ENCODE measurements at regions not wholly inside any gene's neighbourhood (a gene's known extent, or its start where the extent isn't known, plus 50 kb on each side); places are given as distances from the start of the nearest gene placed in this dataset.
"Not testable (repeated sequence)": the region's sequence is repeated elsewhere in the genome, so short reads cannot be mapped to it uniquely, and the experiment has no call there.

DNA sequence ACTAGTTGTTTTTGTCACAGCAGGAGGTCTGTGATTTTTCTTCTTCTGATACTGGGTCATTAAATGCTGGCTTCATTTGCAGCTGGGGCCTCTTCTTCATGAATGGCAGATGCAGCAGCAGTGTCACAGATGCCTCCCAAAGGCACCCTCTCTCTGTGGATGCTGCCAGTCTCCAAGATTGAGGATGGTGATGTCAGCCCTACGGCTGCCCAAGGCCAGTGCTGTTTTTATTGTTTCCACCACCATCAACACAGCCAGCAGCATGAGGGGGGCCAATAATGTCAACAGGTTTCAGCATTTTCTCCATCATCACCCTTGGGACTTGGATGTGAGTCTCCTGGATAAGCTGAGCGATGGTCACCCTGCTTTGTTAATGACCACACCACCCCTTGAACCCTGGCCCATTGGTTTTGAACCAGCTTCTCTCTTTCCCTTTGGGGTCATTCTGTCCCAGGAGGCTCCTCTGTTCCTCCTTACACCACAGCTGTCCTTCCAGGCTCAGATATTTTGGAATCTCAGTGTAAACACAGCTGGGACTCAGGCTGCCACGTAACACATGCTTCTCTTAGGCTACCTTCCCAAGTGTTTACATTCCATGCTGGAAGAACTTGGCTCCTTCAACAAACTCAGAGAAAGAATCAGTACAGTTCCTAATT, 151.7 kb upstream of the DDHD1 start:
- DNase-seq (ENCODE audit: low spot score): no peak

GRCh38 chr14:53295985-53296582, 143.0 kb upstream of the DDHD1 start:
- DNase-seq (ENCODE audit: low spot score): peak; percentile 15

- no peak for DNase-seq (ENCODE audit: low spot score)
These were observed 142.2 kb upstream of the DDHD1 start for GRCh38 chr14:53295372-53295771.

GRCh38 chr14:53286301-53286700, 133.2 kb upstream of the DDHD1 start:
- no peak for DNase-seq (ENCODE audit: low spot score)

- no peak for DNase-seq (ENCODE audit: low spot score)
These were observed 132.7 kb upstream of the DDHD1 start for GRCh38 chr14:53285821-53286220.

DNA sequence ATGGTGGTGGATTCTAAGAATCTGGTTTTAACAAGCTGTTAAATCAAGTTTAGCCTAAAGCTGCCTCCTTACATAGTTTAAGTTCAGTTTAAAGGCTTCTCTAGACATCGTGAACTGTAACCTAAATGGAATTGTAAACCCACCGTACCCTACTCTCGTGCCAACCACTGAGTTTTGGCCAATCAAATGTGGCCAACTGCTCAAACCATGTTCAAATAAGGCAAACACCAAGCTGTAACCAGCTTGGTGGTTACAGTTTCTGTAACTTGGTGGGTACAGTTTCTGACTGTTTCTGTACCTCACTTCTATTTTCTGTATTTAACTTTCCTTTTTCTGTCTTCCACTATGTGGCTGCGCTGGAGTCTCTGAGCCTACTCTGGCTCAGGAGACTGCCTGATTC, 131.9 kb upstream of the DDHD1 start:
- no peak for DNase-seq (ENCODE audit: low spot score)

DNA sequence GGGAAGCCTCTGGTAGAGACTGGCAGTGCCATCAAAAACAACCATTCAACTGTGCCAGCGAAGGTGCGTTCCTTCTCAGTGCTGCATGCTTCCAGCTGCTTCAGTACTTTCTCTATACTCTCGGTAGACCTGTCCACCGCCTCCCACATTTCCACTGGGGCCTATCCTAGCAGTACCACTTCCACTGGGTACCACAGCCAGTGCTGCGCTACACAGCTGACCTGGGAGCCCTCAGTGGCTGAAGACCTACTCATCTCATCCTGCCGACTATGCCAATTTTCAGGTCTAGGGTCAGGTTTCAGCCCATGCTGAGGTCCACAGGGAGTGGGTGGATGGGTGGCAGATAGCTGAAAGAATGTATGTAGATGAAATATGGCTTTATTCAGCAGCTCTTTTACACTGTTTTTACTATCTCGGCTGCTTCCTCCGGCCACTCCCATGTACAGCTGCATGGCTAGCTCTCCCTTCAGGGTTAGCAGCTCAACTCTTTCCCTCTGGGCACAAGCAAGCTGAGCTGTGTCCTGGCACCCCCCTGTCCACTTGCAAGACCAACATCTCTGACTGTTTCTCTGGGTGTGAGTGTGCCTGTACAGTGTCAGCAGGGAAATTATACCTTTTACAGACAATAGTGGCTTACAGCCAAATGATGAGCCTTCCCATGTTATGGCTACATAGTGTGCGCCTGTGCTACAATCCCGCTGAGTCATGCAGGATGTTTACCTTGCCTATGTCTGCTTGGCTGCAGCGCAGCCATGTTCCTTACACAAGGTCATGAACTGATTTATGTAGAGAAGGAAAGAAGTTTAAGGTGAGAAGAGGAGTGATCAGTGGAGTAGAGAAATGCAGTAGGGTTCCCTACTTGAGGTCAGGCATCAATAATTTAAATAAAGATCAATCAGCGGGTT, 125.7 kb upstream of the DDHD1 start:
- DNase-seq (ENCODE audit: low spot score): no peak

DNA sequence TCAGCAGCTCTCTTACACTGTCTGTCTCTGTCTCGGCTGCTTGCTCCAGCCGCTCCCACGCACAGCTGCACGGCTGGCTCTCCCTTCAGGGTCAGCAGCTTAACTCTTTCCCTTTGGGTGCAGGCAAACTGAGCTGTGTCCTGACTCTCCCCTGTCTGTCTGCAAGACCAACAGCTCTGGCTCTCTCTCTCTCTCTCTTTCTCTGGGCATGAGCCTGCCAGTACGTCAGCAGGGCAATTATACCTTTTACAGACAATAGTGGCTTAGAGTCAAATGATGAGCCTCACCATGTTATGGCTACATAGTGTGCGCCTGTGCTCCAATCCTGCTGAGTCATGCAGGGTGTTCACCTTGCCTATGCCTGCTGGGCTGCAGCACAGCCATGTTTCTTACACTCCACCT, 120.5 kb upstream of the DDHD1 start:
- no peak for DNase-seq (ENCODE audit: low spot score)

DNA sequence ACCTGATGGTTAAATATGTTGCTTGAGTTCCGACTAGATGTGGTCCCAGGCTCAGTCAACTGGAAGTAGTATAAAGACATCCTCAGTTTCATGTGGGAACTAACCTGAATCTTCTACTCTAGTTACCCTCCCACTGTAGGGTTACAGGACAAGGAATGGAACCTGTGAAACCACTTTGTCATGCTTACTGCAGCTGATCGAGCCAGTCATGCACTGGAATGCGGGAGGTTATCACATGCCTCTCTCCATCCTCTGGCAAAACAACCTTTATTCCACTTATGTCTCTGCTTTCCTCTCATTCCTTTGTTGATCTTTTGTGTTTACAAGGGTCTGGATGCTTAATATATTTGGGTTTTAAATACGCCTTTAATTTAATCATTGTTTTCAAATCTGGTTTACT, 111.9 kb upstream of the DDHD1 start:
- DNase-seq (ENCODE audit: low spot score): no peak

GRCh38 chr14:53260928-53261327, 107.8 kb upstream of the DDHD1 start:
- no peak for DNase-seq (ENCODE audit: low spot score)

DNA sequence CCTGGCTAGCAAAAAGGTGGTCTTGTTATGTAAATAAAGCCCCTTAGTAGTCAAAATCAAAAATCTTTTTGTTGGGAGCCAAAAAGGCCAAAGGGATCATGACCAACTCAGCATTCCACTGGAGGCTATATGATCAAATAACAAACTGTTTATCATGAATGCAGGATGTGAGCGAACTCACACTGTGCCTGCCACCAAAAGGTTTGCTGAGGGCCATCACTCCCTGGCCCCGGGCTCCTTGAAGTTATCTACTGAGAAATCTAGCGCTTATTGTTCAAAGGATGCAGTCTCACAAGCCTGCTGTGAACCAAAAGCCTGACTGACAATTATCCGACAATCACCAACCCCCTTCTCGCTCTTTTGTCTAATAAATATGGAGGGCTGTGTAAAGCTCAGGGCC, 107.2 kb upstream of the DDHD1 start:
- no peak for DNase-seq (ENCODE audit: low spot score)

DNA sequence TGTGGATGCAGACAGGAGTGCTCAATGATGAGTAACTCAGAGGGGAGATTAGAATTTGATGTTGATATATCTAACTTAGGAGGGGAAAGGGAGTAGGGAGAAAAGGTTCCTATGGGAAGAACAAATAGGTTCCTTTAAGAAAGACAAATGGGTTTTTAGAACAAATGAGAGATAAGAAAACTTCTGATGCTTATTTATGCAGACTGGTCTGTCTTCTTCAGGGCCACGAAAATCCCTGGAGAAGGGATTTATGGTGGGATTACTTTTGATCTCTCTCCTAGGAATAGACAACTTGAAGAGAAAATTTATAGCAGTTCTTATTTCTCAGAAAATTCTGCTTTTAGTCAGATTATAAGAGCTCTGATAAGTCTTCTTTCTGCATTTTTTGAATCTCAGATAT, 99.0 kb upstream of the DDHD1 start:
- no peak for DNase-seq (ENCODE audit: low spot score)

- no peak for DNase-seq (ENCODE audit: low spot score)
These were observed 95.9 kb upstream of the DDHD1 start for GRCh38 chr14:53249059-53249458.

GRCh38 chr14:53247596-53248370, 94.7 kb upstream of the DDHD1 start:
- DNase-seq (ENCODE audit: low spot score): no peak

DNA sequence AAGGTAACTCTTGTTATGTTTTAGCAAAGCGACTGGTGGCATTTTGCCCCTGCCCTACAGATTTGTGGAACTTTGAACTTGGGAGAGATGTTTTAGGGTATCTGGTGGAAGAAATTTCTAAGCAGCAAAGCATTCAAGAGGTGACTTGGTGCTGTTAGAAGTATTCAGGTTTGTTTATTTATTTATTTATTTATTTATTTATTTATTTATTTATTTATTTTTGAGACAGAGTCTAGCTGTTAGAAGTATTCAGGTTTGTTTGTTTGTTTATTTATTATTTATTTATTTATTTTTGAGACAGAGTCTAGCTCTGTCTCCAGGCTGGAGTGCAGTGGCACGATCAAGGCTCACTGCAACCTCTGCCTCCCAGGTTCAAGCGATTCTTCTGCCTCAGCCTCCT, 89.8 kb upstream of the DDHD1 start:
- not testable (repeated sequence) for DNase-seq (ENCODE audit: low spot score)

DNA sequence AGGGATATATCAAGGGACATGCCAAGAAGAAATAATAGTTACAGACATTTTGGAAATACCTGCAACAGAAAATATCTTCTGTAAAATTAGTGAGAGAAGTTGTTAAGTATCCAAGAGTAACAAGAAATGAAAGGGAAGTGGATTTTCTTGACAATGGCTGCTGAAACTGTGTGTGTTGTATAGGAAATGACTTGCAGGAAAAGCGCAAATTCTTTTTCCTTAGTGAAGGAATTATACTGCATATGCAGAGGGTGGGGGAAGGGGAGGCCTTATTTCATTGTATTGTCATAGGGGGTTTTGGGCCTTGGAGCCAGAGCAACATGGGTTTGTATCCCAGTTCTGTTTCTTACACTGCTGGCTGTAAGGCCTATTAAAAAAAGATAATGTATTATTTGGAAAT, 84.4 kb upstream of the DDHD1 start:
- no peak for DNase-seq (ENCODE audit: low spot score)

GRCh38 chr14:53236708-53237107, 83.6 kb upstream of the DDHD1 start:
- no peak for DNase-seq (ENCODE audit: low spot score)

- no peak for DNase-seq (ENCODE audit: low spot score)
These were observed 78.0 kb upstream of the DDHD1 start for GRCh38 chr14:53231171-53231570.

- DNase-seq (ENCODE audit: low spot score): no peak
These were observed 75.8 kb upstream of the DDHD1 start for GRCh38 chr14:53228966-53229365.

- no peak for DNase-seq (ENCODE audit: low spot score)
These were observed 74.1 kb upstream of the DDHD1 start for GRCh38 chr14:53227154-53227718.

GRCh38 chr14:53226553-53226952, 73.4 kb upstream of the DDHD1 start:
- no peak for DNase-seq (ENCODE audit: low spot score)

GRCh38 chr14:53220914-53221313, 67.8 kb upstream of the DDHD1 start:
- DNase-seq (ENCODE audit: low spot score): no peak
